LNCaP clone FGC (cell line): ENCODE measurements at regions not wholly inside any gene's neighbourhood (a gene's known extent, or its start where the extent isn't known, plus 50 kb on each side); places are given as distances from the start of the nearest gene placed in this dataset.
"Not testable (repeated sequence)": the region's sequence is repeated elsewhere in the genome, so short reads cannot be mapped to it uniquely, and the experiment has no call there.

Source experiments
- DNase-seq: peaks from one replicate; pipeline ENCODE4 v3.0.0-alpha.2; 2011; ENCODE audit warnings: low read depth
- H3K4me3 ChIP-seq: 2 replicates; pipeline ENCODE4 v1.5.1; 2011; ENCODE audit warnings: mild to moderate bottlenecking, low read depth, low read length, control low read depth
- CTCF ChIP-seq: IDR thresholded peaks from 2 replicates; pipeline ENCODE4 v1.5.1; 2012; ENCODE audit warnings: mild to moderate bottlenecking; ENCODE audit not compliant: control insufficient read depth, insufficient read depth; ENCODE audit errors: extremely low read depth

- no peak for TF ChIP-seq CTCF
- H3K4me3 ChIP-seq: no peak overlapping the region
- DNase-seq: no peak
Measured at GRCh38 chr12:83313827-83314226, 627.1 kb downstream of the TMTC2 start.

- no peak for DNase-seq
- no peak overlapping the region for H3K4me3 ChIP-seq
- TF ChIP-seq CTCF: no peak
Measured at GRCh38 chr12:83313322-83313721, 626.6 kb downstream of the TMTC2 start.

GRCh38 chr12:83276904-83277303 lies 590.2 kb downstream of the TMTC2 start:
- DNase-seq: no peak
- no peak for TF ChIP-seq CTCF
- no peak overlapping the region for H3K4me3 ChIP-seq

- no peak for DNase-seq
- no peak overlapping the region for H3K4me3 ChIP-seq
- TF ChIP-seq CTCF: no peak
Measured at GRCh38 chr12:83271201-83271600, 584.5 kb downstream of the TMTC2 start.

GRCh38 chr12:83265808-83266207 lies 579.1 kb downstream of the TMTC2 start:
- H3K4me3 ChIP-seq: no peak overlapping the region
- no peak for DNase-seq
- TF ChIP-seq CTCF: no peak

GRCh38 chr12:83261998-83262397 lies 575.3 kb downstream of the TMTC2 start:
- no peak for TF ChIP-seq CTCF
- DNase-seq: no peak
- no peak overlapping the region for H3K4me3 ChIP-seq

- H3K4me3 ChIP-seq, DNase-seq: not testable (repeated sequence)
Measured at GRCh38 chr12:83260126-83260525, 573.4 kb downstream of the TMTC2 start.

GRCh38 chr12:83257726-83258125 lies 571.0 kb downstream of the TMTC2 start:
- no peak for TF ChIP-seq CTCF
- H3K4me3 ChIP-seq: no peak overlapping the region
- DNase-seq: no peak
